Caco-2 (cell line): ENCODE measurements at regions not wholly inside any gene's neighbourhood (a gene's known extent, or its start where the extent isn't known, plus 50 kb on each side); places are given as distances from the start of the nearest gene placed in this dataset.
A peak's percentile ranks its signal among the peaks of the same experiment; 100 is the strongest.

Experiments used
- BruUV-seq: library from RNA; stranded (reverse); fragments of 400-500 nt; replicated peaks from 2 replicates; lab custom pipeline; 2021; lab: Mats Ljungman, UMichigan
- CTCF ChIA-PET: fragments of 300-600 bp; sonication (Branson Sonifier 250); formaldehyde crosslinking; loops from one replicate; lab custom pipeline; 2022; ENCODE audit warnings: antibody characterized with exemption; lab: Charles Lee
- POLR2A ChIA-PET: fragments of 300-600 bp; sonication (Branson Sonifier 250); formaldehyde crosslinking; loops from one replicate; lab custom pipeline; 2022; ENCODE audit warnings: antibody characterized with exemption; lab: Charles Lee
- DNase-seq, 2 experiments: peaks; one replicate each; pipeline versions ENCODE4 v3.0.0 to v3.0.0-alpha.2; 2020 to 2022
- H3K27me3 ChIP-seq: replicated peaks from 2 replicates; pipeline ENCODE4 v1.6.0; 2011; ENCODE audit warnings: low read length; ENCODE audit not compliant: control insufficient read depth, insufficient read depth
- H3K36me3 ChIP-seq: 2 replicates; pipeline ENCODE4 v1.5.1; 2011; ENCODE audit warnings: low read length; ENCODE audit not compliant: control insufficient read depth, insufficient read depth
- H3K4me1 ChIP-seq: fragments of 250-450 bp; sonication (Bioruptor Pico); 2 replicates; pipeline ENCODE4 v1.5.1; 2020; ENCODE audit warnings: mild to moderate bottlenecking
- H3K4me3 ChIP-seq: 2 replicates; pipeline ENCODE4 v1.5.1; 2011; ENCODE audit warnings: low read depth, mild to moderate bottlenecking, control low read depth, low read length
- H3K9me3 ChIP-seq: fragments of 250-450 bp; sonication (Bioruptor Pico); 2 replicates; pipeline ENCODE4 v1.5.1; 2020; ENCODE audit warnings: mild to moderate bottlenecking, moderate library complexity
- H3K27ac Mint-ChIP-seq: one replicate; pipeline ENCODE4 v1.8.0; 2022; ENCODE audit warnings: mixed read lengths; ENCODE audit not compliant: unreplicated experiment
- H3K27me3 Mint-ChIP-seq: one replicate; pipeline ENCODE4 v1.8.0; 2022; ENCODE audit warnings: mixed read lengths; ENCODE audit not compliant: insufficient read depth, unreplicated experiment
- H3K36me3 Mint-ChIP-seq: one replicate; pipeline ENCODE4 v1.8.0; 2022; ENCODE audit warnings: mild to moderate bottlenecking, mixed read lengths; ENCODE audit not compliant: insufficient read depth, unreplicated experiment
- H3K4me1 Mint-ChIP-seq: one replicate; pipeline ENCODE4 v1.8.0; 2022; ENCODE audit warnings: low read depth, mixed read lengths; ENCODE audit not compliant: unreplicated experiment
- H3K4me3 Mint-ChIP-seq: one replicate; pipeline ENCODE4 v1.8.0; 2022; ENCODE audit warnings: mild to moderate bottlenecking, moderate library complexity, mixed read lengths; ENCODE audit not compliant: unreplicated experiment
- H3K9me3 Mint-ChIP-seq: one replicate; pipeline ENCODE4 v1.8.0; 2022; ENCODE audit warnings: mixed read lengths; ENCODE audit not compliant: unreplicated experiment
- CTCF ChIP-seq, 2 experiments: fragments of 200-600 bp in 1 of 2; IDR thresholded peaks; 1 replicate in 1 of 2; 2 replicates in 1 of 2; pipeline versions ENCODE4 v1.5.1 to v1.8.0; 2011 to 2022; ENCODE audit warnings: antibody characterized with exemption in 1 of 2, control low read depth in 1 of 2, inconsistent platforms in 1 of 2, low read depth in 1 of 2, low read length in 1 of 2, mild to moderate bottlenecking in 1 of 2, moderate library complexity in 1 of 2; ENCODE audit not compliant: insufficient read depth in 1 of 2, severe bottlenecking in 1 of 2, unreplicated experiment in 1 of 2
- intact Hi-C: fragments of 100-400 bp; cut with micrococcal nuclease; formaldehyde crosslinking; loops from one replicate; pipeline ENCODE4 v1.10.0; 2022; ENCODE audit not compliant: unreplicated experiment

GRCh38 chr9:134259708-134260107 lies 66.5 kb upstream of the RXRA start:
- no TSS peak for BruUV-seq
- Histone ChIP-seq H3K36me3 (no peaks in the 10 kb centered on the region), H3K4me1 (peaks cover 18% of the 10 kb centered on the region), H3K9me3 (no peaks in the 10 kb centered on the region), H3K27me3 (no peaks in the 10 kb centered on the region), H3K4me3 (no peak overlapping the region)
- Mint-ChIP-seq H3K9me3 (no peaks in the 10 kb centered on the region), H3K27me3 (no peaks in the 10 kb centered on the region), H3K4me3 (no peak overlapping the region), H3K4me1 (no peaks in the 10 kb centered on the region), H3K27ac (peak overlapping the region; percentile 22), H3K36me3 (no peaks in the 10 kb centered on the region)
- ChIA-PET CTCF (interaction anchor here (0.6 kb wide), 1 partner anchor 69 kb away, joined by 3 read pairs; no protein-coding TSS in a partner anchor), POLR2A (no interaction called here)
- no peak for DNase-seq
- intact Hi-C loops = no loop called here
- no peak for TF ChIP-seq CTCF (IDR thresholded peaks at IDR 0.05; ENCODE audit: insufficient read depth in 1 of 2, low read depth in 1 of 2, low read length in 1 of 2, severe bottlenecking in 1 of 2, unreplicated experiment in 1 of 2)

DNA sequence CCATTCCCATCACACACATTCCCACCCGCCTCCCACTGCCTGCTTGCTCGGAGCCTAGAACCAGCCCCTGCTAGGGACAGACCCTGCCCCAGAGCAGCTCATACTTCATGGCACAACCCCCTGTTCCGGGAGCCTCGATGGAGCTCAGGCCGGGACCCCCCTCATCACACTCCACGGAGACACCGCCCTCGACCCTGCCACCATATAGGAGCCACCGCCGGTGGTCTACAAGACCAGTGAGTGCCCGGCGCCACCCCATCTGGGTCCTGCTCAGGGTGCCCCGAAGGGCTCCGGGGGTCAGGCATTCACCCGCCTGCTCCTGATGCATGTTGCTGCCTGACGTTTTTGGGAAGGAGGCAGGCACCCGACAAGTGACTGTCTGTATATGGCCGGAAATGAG lies 65.5 kb upstream of the RXRA start:
- ChIA-PET POLR2A (no interaction called here), CTCF (no interaction called here)
- H3K36me3 Mint-ChIP-seq = no peaks in the 10 kb centered on the region
- H3K27me3 ChIP-seq = no peaks in the 10 kb centered on the region
- no peak overlapping the region for H3K4me3 ChIP-seq
- H3K9me3 Mint-ChIP-seq = no peaks in the 10 kb centered on the region
- H3K4me3 Mint-ChIP-seq = no peak overlapping the region
- no peak for TF ChIP-seq CTCF (IDR thresholded peaks at IDR 0.05; ENCODE audit: insufficient read depth in 1 of 2, low read depth in 1 of 2, low read length in 1 of 2, severe bottlenecking in 1 of 2, unreplicated experiment in 1 of 2)
- H3K4me1 ChIP-seq = peaks cover 18% of the 10 kb centered on the region
- H3K36me3 ChIP-seq = no peaks in the 10 kb centered on the region
- no peak for DNase-seq
- BruUV-seq = no TSS peak
- H3K9me3 ChIP-seq = no peaks in the 10 kb centered on the region
- intact Hi-C loops = no loop called here
- no peaks in the 10 kb centered on the region for H3K27me3 Mint-ChIP-seq
- H3K4me1 Mint-ChIP-seq = no peaks in the 10 kb centered on the region
- no peak overlapping the region for H3K27ac Mint-ChIP-seq

GRCh38 chr9:134262035-134262434 lies 64.2 kb upstream of the RXRA start:
- H3K27me3 Mint-ChIP-seq = no peaks in the 10 kb centered on the region
- Histone ChIP-seq H3K4me3 (no peak overlapping the region), H3K27me3 (no peaks in the 10 kb centered on the region), H3K9me3 (no peaks in the 10 kb centered on the region), H3K36me3 (no peaks in the 10 kb centered on the region), H3K4me1 (peaks cover 18% of the 10 kb centered on the region)
- CTCF ChIA-PET = no interaction called here
- H3K4me3 Mint-ChIP-seq = no peak overlapping the region
- no peak overlapping the region for H3K27ac Mint-ChIP-seq
- H3K4me1 Mint-ChIP-seq = no peaks in the 10 kb centered on the region
- intact Hi-C loops = no loop called here
- DNase-seq = no peak
- POLR2A ChIA-PET = no interaction called here
- no peak for TF ChIP-seq CTCF (IDR thresholded peaks at IDR 0.05; ENCODE audit: insufficient read depth in 1 of 2, low read depth in 1 of 2, low read length in 1 of 2, severe bottlenecking in 1 of 2, unreplicated experiment in 1 of 2)
- BruUV-seq = no TSS peak
- no peaks in the 10 kb centered on the region for H3K36me3 Mint-ChIP-seq
- no peaks in the 10 kb centered on the region for H3K9me3 Mint-ChIP-seq
